ENCODE measurements at regions not wholly inside any gene's neighbourhood (a gene's known extent, or its start where the extent isn't known, plus 50 kb on each side); places are given as distances from the start of the nearest gene placed in this dataset.
A peak's percentile ranks its signal among the peaks of the same experiment; 100 is the strongest.

GRCh38 chr20:48127133-48127532 lies 341.9 kb upstream of the SULF2 start (continued):
- peak; percentile 31; the same call in 1 of the 2 replicates for TF ChIP-seq PATZ1 (CRISPR knock-in tag; IDR thresholded peaks at IDR 0.05)
- TF ChIP-seq ZBTB33 (CRISPR knock-in tag; IDR thresholded peaks at IDR 0.05) = 0 out of 2 replicates have a peak, but pooled peaks have one; percentile 26
- 0 out of 2 replicates have a peak, but pooled peaks have one; percentile 27 for TF ChIP-seq HOXA3 (CRISPR knock-in tag; IDR thresholded peaks at IDR 0.05)

- H3K9me3 ChIP-seq (ENCODE audit: low read length) = no peaks in the 10 kb centered on the region
- peaks cover 0 to under 1% of the 10 kb centered on the region in 2 experiments; a peak in 1 of 5 replicates for H3K27me3 ChIP-seq (ENCODE audit: control insufficient read depth in 1 of 2, insufficient read depth in 2 of 2, low read length in 2 of 2)
- ATAC-seq = peak; percentile 88
- POLR2A ChIA-PET = interaction anchor here (1.0 to 1.2 kb wide), 2 partner anchors 156 to 160 kb away, joined by 3 read pairs; no protein-coding TSS in a partner anchor
- H3K9ac ChIP-seq (ENCODE audit: insufficient read depth, low read depth, low read length) = peak overlapping the region; percentile 16; the same call in 1 of the 2 replicates
- CTCF ChIA-PET (ENCODE audit: low intra/inter-chr PET ratio, low total read pairs) = no interaction called here
- peak overlapping the region; percentile 69 for H3K4me2 ChIP-seq (ENCODE audit: low read depth, low read length)
- peak; percentile 42 for FAIRE-seq
- H2AFZ ChIP-seq (ENCODE audit: low read length) = peak overlapping the region; percentile 42
- peak overlapping the region; percentile 18 to 47 (median 36) for H3K4me3 ChIP-seq (replicated peaks in 1 of 3; ENCODE audit: insufficient read depth in 1 of 3, low read depth in 2 of 3, low read length in 3 of 3)
- H3K36me3 ChIP-seq (replicated peaks in 1 of 2; ENCODE audit: control insufficient read depth in 1 of 2, insufficient read depth in 2 of 2, low read length in 2 of 2) = no peaks in the 10 kb centered on the region
- H4K20me1 ChIP-seq (ENCODE audit: insufficient read depth, low read length) = no peaks in the 10 kb centered on the region
- peaks cover 46% of the 10 kb centered on the region for H3K4me1 ChIP-seq (ENCODE audit: insufficient read depth, low read length)
- WGBS (ENCODE audit: low lambda C conversion rate) = under 1% methylated on average over 8 of the region's 8 CpGs
- DNase-seq (ENCODE audit: low spot score) = peak; percentile 85
- no peaks in the 10 kb centered on the region for H3K79me2 ChIP-seq (ENCODE audit: insufficient read depth, low read length)
- intact Hi-C loops (cut with micrococcal nuclease; ENCODE audit: unreplicated experiment) (no loop called here), in situ Hi-C loops (cut with HindIII; ENCODE audit: extremely low pct_ligation_motif_present, low pct_unique_long_range_greater_than_20kb) (no loop called here)
- BruUV-seq (replicated peaks) = no TSS peak
- H3K27ac ChIP-seq (ENCODE audit: extremely low read length, insufficient read depth, low read length) = peak overlapping the region; percentile 21
- TF ChIP-seq RNF2 (conservative IDR thresholded peaks at IDR 0.05; ENCODE audit: low read depth) (no peak), HNRNPH1 (optimal IDR thresholded peaks at IDR 0.05; ENCODE audit: low read depth, low read length) (no peak), RXRB (CRISPR knock-in tag; IDR thresholded peaks at IDR 0.05; ENCODE audit: borderline replicate concordance) (peak; percentile 93), ZNF704 (CRISPR knock-in tag; IDR thresholded peaks at IDR 0.05; ENCODE audit: borderline replicate concordance) (no peak), POGZ (CRISPR knock-in tag; IDR thresholded peaks at IDR 0.05) (no peak), TFE3 (CRISPR knock-in tag; IDR thresholded peaks at IDR 0.05) (peak; percentile 21; the same call in 1 of the 2 replicates), ZSCAN5A (CRISPR knock-in tag; IDR thresholded peaks at IDR 0.05; ENCODE audit: borderline replicate concordance) (no peak), ESRRA (CRISPR knock-in tag; IDR thresholded peaks at IDR 0.05; ENCODE audit: low read depth) (no peak), SMARCC2 (IDR thresholded peaks at IDR 0.05) (no peak), ZNF652 (CRISPR knock-in tag; IDR thresholded peaks at IDR 0.05; ENCODE audit: borderline replicate concordance, low read depth) (no peak), HNRNPLL (IDR thresholded peaks at IDR 0.05; ENCODE audit: low read depth, low read length, poor library complexity, severe bottlenecking) (no peak), GFI1 (CRISPR knock-in tag; IDR thresholded peaks at IDR 0.05; ENCODE audit: borderline replicate concordance) (no peak)
Measured at GRCh38 chr20:48126227-48126740, 341.0 kb upstream of the SULF2 start.
